NCI-H510A (cell line): ENCODE measurements at regions not wholly inside any gene's neighbourhood (a gene's known extent, or its start where the extent isn't known, plus 50 kb on each side); places are given as distances from the start of the nearest gene placed in this dataset.

ENCODE experiments used
- DNase-seq: peaks from one replicate; lab custom pipeline; 2025; lab: John Stamatoyannopoulos, UW

- no peak for DNase-seq
These were observed 1519.0 kb upstream of the MIR17HG start for GRCh38 chr13:89828506-89828905.

GRCh38 chr13:89831157-89831556 is 1516.3 kb upstream of the MIR17HG start:
- no peak for DNase-seq

- no peak for DNase-seq
These were observed 1514.7 kb upstream of the MIR17HG start for GRCh38 chr13:89832827-89833226.

- DNase-seq = no peak
These were observed 1503.9 kb upstream of the MIR17HG start for GRCh38 chr13:89843621-89844020.

- DNase-seq = no peak
These were observed 1501.6 kb upstream of the MIR17HG start for GRCh38 chr13:89845874-89846273.

- no peak for DNase-seq
These were observed 1500.4 kb upstream of the MIR17HG start for GRCh38 chr13:89846926-89847585.

GRCh38 chr13:89852570-89852969 is 1494.9 kb upstream of the MIR17HG start:
- DNase-seq = no peak

- DNase-seq = no peak
These were observed 1491.0 kb upstream of the MIR17HG start for GRCh38 chr13:89856512-89856911.

GRCh38 chr13:89857502-89857901 is 1490.0 kb upstream of the MIR17HG start:
- DNase-seq = no peak

- DNase-seq = no peak
These were observed 1485.3 kb upstream of the MIR17HG start for GRCh38 chr13:89862011-89862690.

GRCh38 chr13:89862691-89863036 is 1484.8 kb upstream of the MIR17HG start:
- no peak for DNase-seq

GRCh38 chr13:89865164-89866064 is 1482.1 kb upstream of the MIR17HG start:
- DNase-seq = no peak

- DNase-seq = no peak
These were observed 1478.2 kb upstream of the MIR17HG start for GRCh38 chr13:89869312-89869711.

- DNase-seq = no peak
These were observed 1468.6 kb upstream of the MIR17HG start for GRCh38 chr13:89878904-89879303.

GRCh38 chr13:89880201-89880600 is 1467.3 kb upstream of the MIR17HG start:
- no peak for DNase-seq

- DNase-seq = no peak
These were observed 1463.5 kb upstream of the MIR17HG start for GRCh38 chr13:89883893-89884448.

GRCh38 chr13:89890806-89891205 is 1456.7 kb upstream of the MIR17HG start:
- no peak for DNase-seq

- no peak for DNase-seq
These were observed 1456.1 kb upstream of the MIR17HG start for GRCh38 chr13:89891416-89891815.

- no peak for DNase-seq
These were observed 1449.8 kb upstream of the MIR17HG start for GRCh38 chr13:89897681-89898080.

GRCh38 chr13:89899302-89900103 is 1448.0 kb upstream of the MIR17HG start:
- DNase-seq = peak; percentile 26

GRCh38 chr13:89900104-89900765 is 1447.3 kb upstream of the MIR17HG start:
- DNase-seq = no peak
